ENCODE measurements at regions not wholly inside any gene's neighbourhood (a gene's known extent, or its start where the extent isn't known, plus 50 kb on each side); places are given as distances from the start of the nearest gene placed in this dataset.
"Not testable (repeated sequence)": the region's sequence is repeated elsewhere in the genome, so short reads cannot be mapped to it uniquely, and the experiment has no call there.

- no peak for DNase-seq
Measured at GRCh38 chr3:104347291-104347690, 1019.4 kb upstream of the ALCAM start.

GRCh38 chr3:104349836-104350235 is 1016.9 kb upstream of the ALCAM start:
- DNase-seq = no peak

GRCh38 chr3:104353951-104354350 is 1012.8 kb upstream of the ALCAM start:
- no peak for DNase-seq

- no peak for DNase-seq
Measured at GRCh38 chr3:104359546-104359945, 1007.2 kb upstream of the ALCAM start.

GRCh38 chr3:104360038-104360437 is 1006.7 kb upstream of the ALCAM start:
- no peak for DNase-seq

- not testable (repeated sequence) for DNase-seq
Measured at GRCh38 chr3:104361748-104362147, 1005.0 kb upstream of the ALCAM start.

- no peak for DNase-seq
Measured at GRCh38 chr3:104362319-104362718, 1004.4 kb upstream of the ALCAM start.

GRCh38 chr3:104367000-104367399 is 999.7 kb upstream of the ALCAM start:
- no peak for DNase-seq

GRCh38 chr3:104368760-104369159 is 997.9 kb upstream of the ALCAM start:
- DNase-seq = no peak

GRCh38 chr3:104385421-104385820 is 981.3 kb upstream of the ALCAM start:
- DNase-seq = no peak

- DNase-seq = no peak
Measured at GRCh38 chr3:104388619-104389018, 978.1 kb upstream of the ALCAM start.

- DNase-seq = no peak
Measured at GRCh38 chr3:104392327-104392726, 974.4 kb upstream of the ALCAM start.

- no peak for DNase-seq
Measured at GRCh38 chr3:104396974-104397669, 969.6 kb upstream of the ALCAM start.

GRCh38 chr3:104397713-104398112 is 969.0 kb upstream of the ALCAM start:
- DNase-seq = no peak

GRCh38 chr3:104402902-104403301 is 963.8 kb upstream of the ALCAM start:
- DNase-seq = no peak

- DNase-seq = no peak
Measured at GRCh38 chr3:104411757-104412156, 955.0 kb upstream of the ALCAM start.

- no peak for DNase-seq
Measured at GRCh38 chr3:104412608-104413580, 953.8 kb upstream of the ALCAM start.

- no peak for DNase-seq
Measured at GRCh38 chr3:104428337-104428925, 938.3 kb upstream of the ALCAM start.

- no peak for DNase-seq
Measured at GRCh38 chr3:104429727-104430126, 937.0 kb upstream of the ALCAM start.

- DNase-seq = no peak
Measured at GRCh38 chr3:104436506-104436905, 930.2 kb upstream of the ALCAM start.

- no peak for DNase-seq
Measured at GRCh38 chr3:104437131-104437750, 929.5 kb upstream of the ALCAM start.

GRCh38 chr3:104437891-104438290 is 928.8 kb upstream of the ALCAM start:
- no peak for DNase-seq

GRCh38 chr3:104438706-104439105 is 928.0 kb upstream of the ALCAM start:
- DNase-seq = no peak

Measured in activated effector memory CD4-positive, alpha-beta T cell treated with Interleukin-2 at 50 U/mL for 16 hours (primary cell).